Central memory CD4-positive, alpha-beta T cell (primary cell): ENCODE measurements at regions not wholly inside any gene's neighbourhood (a gene's known extent, or its start where the extent isn't known, plus 50 kb on each side); places are given as distances from the start of the nearest gene placed in this dataset.
"Not testable (repeated sequence)": the region's sequence is repeated elsewhere in the genome, so short reads cannot be mapped to it uniquely, and the experiment has no call there.

Experiments used
- DNase-seq: peaks from one replicate; pipeline ENCODE4 v3.0.0; 2022

DNA sequence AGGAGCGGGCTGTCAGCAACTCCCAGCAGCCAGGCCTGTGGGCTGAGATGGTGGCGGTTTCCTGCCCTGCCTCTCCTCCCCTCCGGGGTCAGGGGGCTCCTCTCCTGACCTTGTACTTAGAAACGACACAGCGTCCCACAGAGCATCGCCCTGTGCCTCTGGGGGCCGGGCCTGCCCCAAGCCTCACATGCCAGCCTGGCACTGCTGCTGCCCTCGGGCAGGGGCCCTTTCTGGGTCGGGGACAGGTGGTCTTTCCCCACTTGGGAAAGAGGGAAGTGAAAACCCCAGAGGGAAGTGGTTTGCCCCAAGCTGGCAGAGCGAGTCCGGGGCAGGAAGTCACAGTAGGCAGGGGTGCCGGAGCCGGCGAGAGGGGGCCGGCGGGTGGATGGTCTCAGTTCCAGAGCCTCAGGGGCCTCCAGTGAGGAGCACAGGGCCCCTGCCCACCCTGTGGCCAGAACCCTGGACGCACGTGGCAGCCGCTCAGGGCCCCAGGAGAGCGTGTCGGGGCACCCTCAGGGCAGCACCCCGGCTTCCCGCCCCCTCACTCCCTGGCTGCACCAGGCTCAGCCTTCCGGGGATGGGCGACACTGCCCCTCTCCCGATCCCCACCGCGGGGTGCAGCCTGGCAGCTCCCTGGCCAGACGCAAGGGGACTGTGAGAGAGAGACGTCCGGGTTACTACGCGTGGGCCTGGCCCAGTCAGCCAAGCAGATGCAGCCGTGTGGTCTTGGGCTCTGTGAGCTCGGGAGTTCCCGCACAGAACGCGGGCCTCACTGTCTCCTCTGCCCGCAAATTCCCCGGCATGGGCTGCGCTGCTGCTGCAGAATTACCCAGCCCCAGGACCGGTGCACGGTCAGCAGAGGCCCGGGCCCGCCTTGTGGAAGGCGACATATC, 4382.9 kb upstream of the TPTE start:
- not testable (repeated sequence) for DNase-seq

DNA sequence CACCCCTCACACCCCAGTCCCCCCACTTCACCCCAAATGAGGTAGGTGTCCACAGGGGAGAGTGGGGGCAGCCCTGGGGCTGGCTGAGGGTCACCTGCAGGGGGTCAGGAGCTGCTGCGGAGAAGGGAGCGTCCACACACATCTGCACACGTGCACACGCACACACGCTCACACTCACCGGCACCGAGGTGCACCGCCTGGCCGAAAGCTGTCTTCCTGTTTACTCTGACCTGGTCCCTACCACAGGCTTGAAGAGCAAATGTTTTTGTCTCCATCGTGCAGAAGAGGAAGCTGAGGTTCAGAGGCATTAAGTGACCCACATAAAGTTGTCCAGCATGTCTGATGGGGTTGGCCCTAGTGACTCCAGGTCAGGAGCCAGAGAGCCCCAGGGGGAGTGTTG, 4382.1 kb upstream of the TPTE start:
- not testable (repeated sequence) for DNase-seq

DNA sequence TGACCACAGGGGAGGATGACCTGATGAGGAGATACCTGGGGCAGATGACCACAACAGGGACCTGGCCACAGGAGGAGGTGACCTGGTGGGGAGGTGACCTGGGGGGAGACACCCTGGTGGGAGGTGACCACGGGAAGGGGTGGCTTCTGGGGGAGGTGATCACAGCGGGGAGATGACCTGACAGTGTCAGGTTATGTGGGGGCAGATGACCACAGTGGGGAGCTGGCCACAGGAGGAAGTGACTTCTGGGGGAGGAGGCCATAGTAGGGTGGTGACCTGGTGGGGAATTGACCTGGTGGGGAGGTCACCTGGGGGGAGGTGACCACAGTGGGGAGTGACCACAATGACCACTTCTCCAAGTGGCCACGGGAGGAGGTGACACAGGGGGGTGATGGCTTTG, 4381.5 kb upstream of the TPTE start:
- not testable (repeated sequence) for DNase-seq

DNA sequence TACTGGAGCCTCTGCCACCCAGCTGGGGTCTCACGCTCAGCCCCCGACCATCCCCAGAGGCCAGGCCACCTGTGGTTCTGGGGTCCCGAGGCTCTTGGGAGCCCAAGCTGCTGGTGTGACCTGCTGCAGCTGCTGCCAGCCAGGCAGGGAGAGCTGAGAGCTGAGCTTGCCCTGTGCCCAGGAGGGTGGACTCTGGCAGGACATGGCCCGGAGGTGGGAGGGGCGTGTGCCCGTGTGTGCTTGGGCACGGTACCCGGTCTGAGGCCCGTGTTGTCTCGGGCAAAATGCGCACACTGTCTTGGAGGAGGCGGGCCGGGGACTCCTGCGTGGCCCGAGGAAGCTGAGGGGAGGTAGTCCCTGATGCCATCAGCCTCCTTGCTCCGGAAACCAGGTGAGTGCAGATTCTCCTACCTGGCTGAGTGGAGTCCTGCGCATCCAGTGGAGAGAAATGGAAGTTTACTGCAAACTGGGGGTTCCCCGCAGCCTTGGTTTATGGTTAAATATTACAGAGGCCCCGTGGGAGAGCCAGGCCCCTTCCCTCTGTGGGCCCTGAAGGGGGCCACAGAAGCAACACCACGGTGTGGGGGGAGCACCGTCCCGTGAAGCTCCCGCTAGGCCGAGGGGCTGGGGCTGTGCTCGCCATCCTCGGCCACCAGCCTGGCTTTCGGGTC, 4380.8 kb upstream of the TPTE start:
- DNase-seq: not testable (repeated sequence)

DNA sequence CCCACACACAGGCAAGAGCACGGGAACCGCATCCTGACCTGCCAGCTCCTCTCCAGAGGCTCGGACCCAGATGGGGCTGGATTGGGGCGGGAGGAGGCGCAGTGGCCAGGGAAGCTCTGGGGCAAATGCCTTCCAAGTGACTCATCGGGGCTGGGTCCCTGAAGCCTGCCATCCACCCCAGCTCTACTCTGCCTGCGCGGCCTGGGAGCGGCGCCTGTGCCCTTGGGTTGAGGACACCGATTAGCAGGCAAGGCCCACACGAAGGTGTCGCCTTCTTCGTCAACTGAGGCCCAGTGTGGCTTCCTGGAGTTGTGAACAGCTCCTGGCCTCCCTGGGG, 4380.3 kb upstream of the TPTE start:
- DNase-seq: not testable (repeated sequence)

DNA sequence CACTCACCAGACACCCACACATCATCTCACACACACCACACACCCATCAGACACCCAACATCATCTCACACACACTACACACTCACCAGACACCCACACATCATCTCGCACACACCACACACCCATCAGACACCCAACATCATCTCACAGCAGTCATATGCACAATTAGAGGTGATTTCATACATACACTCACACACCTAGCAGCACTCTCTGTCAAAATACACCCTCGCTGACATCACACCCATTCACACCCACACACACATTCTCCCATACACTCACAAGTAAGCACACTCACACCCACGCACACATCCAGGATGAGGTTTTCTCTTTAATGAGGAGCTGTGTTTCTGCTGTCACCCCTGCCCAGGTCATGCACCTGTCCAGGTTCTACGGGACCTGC, 4368.2 kb upstream of the TPTE start:
- DNase-seq: not testable (repeated sequence)

DNA sequence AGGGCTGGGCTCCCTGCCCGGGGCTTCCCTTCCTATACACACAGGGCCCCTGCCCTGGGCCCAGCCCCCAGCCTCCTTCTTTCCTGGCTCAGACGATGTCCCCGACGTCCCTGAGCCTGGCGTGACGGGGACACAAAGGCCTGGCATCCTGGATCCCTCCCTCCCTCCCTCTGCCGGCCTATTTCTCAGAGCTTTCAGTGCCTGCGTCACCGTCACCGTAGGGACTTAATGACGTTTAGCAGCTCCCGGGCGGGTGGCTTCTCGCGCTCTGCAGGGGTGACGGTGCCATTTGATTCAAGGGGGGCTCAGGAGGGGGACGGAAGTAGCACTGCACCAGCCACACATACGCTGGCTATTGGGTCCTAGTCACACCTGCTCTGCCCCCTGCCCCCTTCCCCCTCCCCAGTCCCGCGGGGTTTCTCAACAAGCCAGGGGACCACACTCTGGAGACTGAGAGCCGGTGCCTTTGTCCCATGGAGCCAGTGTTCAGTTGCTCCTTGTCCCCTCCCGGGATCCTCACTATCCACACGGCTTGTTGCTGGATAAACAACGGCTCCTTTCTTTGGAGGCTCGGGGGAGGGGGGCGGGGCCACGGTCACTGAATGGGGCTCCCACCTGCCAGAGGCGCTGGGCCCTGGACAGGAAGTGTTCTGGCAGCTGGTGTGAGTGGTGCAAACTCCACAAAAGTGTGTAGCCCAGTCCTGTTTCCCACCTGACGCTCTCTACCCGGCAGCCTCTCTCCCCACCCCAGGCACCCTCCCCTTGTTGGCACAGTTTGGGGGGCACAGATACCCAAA, 4366.7 kb upstream of the TPTE start:
- DNase-seq: not testable (repeated sequence)

DNA sequence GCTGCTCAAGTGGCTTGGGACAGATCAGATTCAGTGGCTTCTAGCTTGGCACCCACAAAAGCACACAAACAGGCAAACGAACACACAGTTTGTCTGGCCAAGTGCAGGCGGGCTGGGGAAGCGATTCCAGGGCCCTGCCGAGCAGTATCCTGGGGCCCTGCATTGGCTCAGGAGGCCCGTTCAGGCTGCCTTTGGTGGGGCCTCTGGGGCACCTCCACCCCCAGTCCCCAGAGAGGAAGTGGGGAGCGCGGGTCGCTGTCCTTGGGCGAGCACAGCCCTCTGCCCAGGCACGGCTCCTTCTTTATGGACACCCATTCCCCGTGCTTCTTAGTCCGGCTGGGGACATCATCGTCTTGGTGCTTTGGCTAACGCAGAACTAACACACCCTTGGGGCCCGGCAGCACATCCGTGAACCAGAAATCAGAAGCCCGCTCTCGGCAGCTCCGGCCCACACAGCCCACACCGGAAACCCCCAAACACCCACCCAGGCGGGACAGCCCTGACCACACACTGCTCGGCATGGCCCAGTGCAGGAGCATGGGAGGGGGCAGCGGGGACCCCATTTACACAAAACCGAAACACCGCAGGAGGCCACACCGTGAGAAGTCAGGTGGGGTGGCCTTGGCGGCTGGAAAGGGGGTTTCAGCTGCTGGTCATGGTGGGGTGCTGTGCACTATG, 4364.5 kb upstream of the TPTE start:
- not testable (repeated sequence) for DNase-seq

DNA sequence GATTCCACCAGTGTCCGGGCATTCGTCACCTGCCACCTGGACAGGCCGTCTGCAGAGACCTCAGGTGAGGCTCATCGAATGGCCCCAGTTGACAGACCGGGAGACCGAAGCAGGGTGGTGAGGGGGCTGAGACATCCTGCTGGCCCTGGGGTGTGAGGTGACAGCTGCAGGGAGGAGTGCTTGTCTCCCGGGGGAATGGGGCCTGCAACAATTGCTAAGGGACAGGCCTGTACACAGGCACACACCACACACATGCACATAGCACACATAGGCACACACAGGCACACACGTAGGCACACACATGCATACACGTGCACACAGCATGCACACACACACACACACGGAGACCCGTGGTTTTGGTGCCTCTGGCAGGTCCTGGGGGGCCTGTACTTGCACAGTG, 4363.9 kb upstream of the TPTE start:
- DNase-seq: not testable (repeated sequence)

DNA sequence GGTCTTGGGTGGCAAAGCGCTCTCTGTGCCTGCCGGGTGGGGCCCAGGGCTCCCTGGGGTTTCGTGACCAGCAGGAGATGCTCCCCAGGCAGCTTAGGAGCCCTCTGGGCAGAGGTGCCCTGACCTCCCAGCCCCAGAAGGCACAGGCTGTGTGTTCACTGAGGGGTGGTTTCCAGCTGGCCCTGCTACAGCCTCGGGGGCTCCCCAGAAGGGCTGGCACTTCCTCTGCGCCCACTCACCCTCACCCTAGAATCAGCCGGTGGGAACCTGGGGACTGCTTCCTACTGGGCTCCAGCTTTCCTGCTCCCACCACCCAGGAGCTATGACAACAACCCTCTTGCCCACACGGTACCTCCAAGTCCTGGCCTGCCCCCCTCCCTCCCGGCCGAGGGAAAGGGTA, 4363.2 kb upstream of the TPTE start:
- not testable (repeated sequence) for DNase-seq
